ENCODE measurements at regions not wholly inside any gene's neighbourhood (a gene's known extent, or its start where the extent isn't known, plus 50 kb on each side); places are given as distances from the start of the nearest gene placed in this dataset.

DNA sequence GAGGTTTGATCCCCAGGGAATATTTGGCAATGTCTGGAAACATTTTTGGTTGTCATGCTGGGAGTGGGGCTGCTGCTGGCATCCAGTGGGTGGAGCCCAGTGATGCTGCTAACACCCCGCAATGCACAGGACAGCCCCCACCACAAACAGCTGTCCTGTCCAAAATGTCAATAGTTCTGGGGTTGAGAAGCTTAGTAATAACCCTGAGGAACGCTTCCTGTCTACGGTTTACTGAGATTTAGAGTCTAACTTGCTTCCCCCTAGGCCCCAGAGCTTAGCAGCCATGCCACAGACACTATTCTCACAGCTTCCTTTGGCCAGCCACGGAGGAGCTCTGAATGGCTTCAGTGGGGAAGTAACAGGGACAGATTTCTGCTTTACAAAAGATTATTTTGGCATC is 66.5 kb downstream of the MSX2 start:
- no peak for TF ChIP-seq CTCF (IDR thresholded peaks at IDR 0.05)
- TF ChIP-seq IRF1 (CRISPR knock-in tag; IDR thresholded peaks at IDR 0.05), result no peak

All from WTC11 (cell line).